Aorta (tissue), 5 donors: ENCODE measurements at regions not wholly inside any gene's neighbourhood (a gene's known extent, or its start where the extent isn't known, plus 50 kb on each side); places are given as distances from the start of the nearest gene placed in this dataset.

Experiments
- ATAC-seq: fragments of 200-7000 bp; cut with Tn5 transposase; one replicate; pipeline ENCODE4 v1.9.1; 2022; ENCODE audit warnings: moderate library complexity; ENCODE audit not compliant: low FRiP score
- DNase-seq, 2 donors: peaks; one replicate each; pipeline ENCODE4 v3.0.0-alpha.2; 2020
- H3K27ac ChIP-seq, 2 donors: one replicate each; pipeline ENCODE4 v1.5.1; 2013; ENCODE audit warnings: low read length in 2 of 2, mild to moderate bottlenecking in 2 of 2, moderate library complexity in 2 of 2, control low read depth in 1 of 2, inconsistent platforms in 1 of 2, low read depth in 1 of 2
- H3K27me3 ChIP-seq, 2 donors: one replicate each; pipeline ENCODE4 v1.6.1; 2013; ENCODE audit warnings: control low read depth in 1 of 2, low read length in 1 of 2, mild to moderate bottlenecking in 1 of 2, moderate library complexity in 1 of 2; ENCODE audit not compliant: insufficient read depth in 2 of 2, control insufficient read depth in 1 of 2
- H3K36me3 ChIP-seq, 2 donors: one replicate each; pipeline ENCODE4 v1.6.1; 2013; ENCODE audit warnings: control low read depth in 1 of 2, low read length in 1 of 2, mild to moderate bottlenecking in 1 of 2; ENCODE audit not compliant: insufficient read depth in 2 of 2, control insufficient read depth in 1 of 2
- H3K4me1 ChIP-seq, 2 donors: one replicate each; pipeline ENCODE4 v1.6.1; 2013; ENCODE audit warnings: low read length in 2 of 2, control low read depth in 1 of 2, mild to moderate bottlenecking in 1 of 2, moderate library complexity in 1 of 2; ENCODE audit not compliant: insufficient read depth in 2 of 2, control insufficient read depth in 1 of 2
- H3K4me3 ChIP-seq, 2 donors: one replicate each; pipeline ENCODE4 v1.5.1; 2013; ENCODE audit warnings: low read length in 2 of 2, control low read depth in 1 of 2, mild to moderate bottlenecking in 1 of 2
- H3K9me3 ChIP-seq: one replicate; pipeline ENCODE4 v1.6.1; 2013; ENCODE audit warnings: mild to moderate bottlenecking, low read length; ENCODE audit not compliant: control insufficient read depth
- WGBS, 2 donors: extraction: QIAGEN DNeasy Blood & Tissue Kit; methylation state at CpG; one replicate each; pipeline ENCODE4 v1.1.7; 2013; 5-methylcytosine and 5-hydroxymethylcytosine counted together
- intact Hi-C, 2 donors: fragments of 100-400 bp; cut with DNase I; formaldehyde crosslinking; loops; one replicate each; pipeline versions ENCODE4 v1.14.2 to v1.15.0; 2022
- donor health status: healthy with polysubstance abuse.
- donor health status: Bipolar disorder and iron deficiency.
- donor health status: DM: no; HTN: no; CAD: no.
- donor health status: DM: no; HTN: no; CAD: no.
- donor health status: DM: yes; HTN: yes; CAD: no.

- Histone ChIP-seq H3K36me3 (no peaks in the 10 kb centered on the region), H3K4me1 (no peaks in the 10 kb centered on the region), H3K4me3 (no peak overlapping the region), H3K27ac (no peak overlapping the region), H3K9me3 (no peaks in the 10 kb centered on the region), H3K27me3 (no peaks in the 10 kb centered on the region)
- intact Hi-C loops: no loop called here
- DNase-seq (no peak), ATAC-seq (no peak)
Observed at GRCh38 chr1:199404191-199404590, 623.3 kb upstream of the NR5A2 start.

- intact Hi-C loops: no loop called here
- Histone ChIP-seq H3K4me1 (no peaks in the 10 kb centered on the region), H3K9me3 (no peaks in the 10 kb centered on the region), H3K4me3 (no peak overlapping the region), H3K27ac (no peak overlapping the region), H3K27me3 (no peaks in the 10 kb centered on the region), H3K36me3 (no peaks in the 10 kb centered on the region)
- ATAC-seq (no peak), DNase-seq (no peak)
Observed at GRCh38 chr1:199404976-199405375, 622.5 kb upstream of the NR5A2 start.

- H3K27me3 ChIP-seq: no peaks in the 10 kb centered on the region
- no peak for DNase-seq
- ATAC-seq: no peak
- no peak overlapping the region for H3K4me3 ChIP-seq
- H3K27ac ChIP-seq: no peak overlapping the region
- WGBS, 2 donors: 93 to 95% methylated on average over 3 of the region's 3 CpGs
- H3K9me3 ChIP-seq: no peaks in the 10 kb centered on the region
- H3K36me3 ChIP-seq: no peaks in the 10 kb centered on the region
- H3K4me1 ChIP-seq: no peaks in the 10 kb centered on the region
- intact Hi-C loops: no loop called here
Observed at GRCh38 chr1:199405634-199406196, 621.8 kb upstream of the NR5A2 start.

DNA sequence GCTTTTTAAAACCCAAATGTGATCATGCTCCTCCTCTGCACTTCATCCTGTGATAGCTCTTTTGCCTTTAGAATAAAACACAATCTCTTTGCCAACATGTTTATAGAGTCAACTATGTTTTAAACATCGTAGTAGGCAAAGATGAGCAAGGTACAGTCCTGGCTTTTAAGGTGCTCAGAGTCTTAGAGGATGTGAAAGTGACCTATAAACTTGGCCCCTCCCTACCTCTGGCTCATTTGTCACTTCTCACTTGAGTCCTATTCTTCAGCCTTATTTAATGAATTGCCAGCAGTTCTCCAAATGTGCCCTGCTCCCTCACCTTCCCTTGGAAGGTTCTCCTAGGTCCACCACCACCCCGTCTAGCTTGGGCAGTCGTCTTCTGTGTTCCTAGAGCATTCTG is 617.0 kb upstream of the NR5A2 start:
- intact Hi-C loops: no loop called here
- no peak overlapping the region for H3K4me3 ChIP-seq
- no peaks in the 10 kb centered on the region for H3K9me3 ChIP-seq
- 88 to 90% methylated on average over 3 of the region's 3 CpGs for WGBS, 2 donors
- no peaks in the 10 kb centered on the region for H3K4me1 ChIP-seq
- H3K36me3 ChIP-seq: no peaks in the 10 kb centered on the region
- no peak for ATAC-seq
- DNase-seq: no peak
- H3K27me3 ChIP-seq: no peaks in the 10 kb centered on the region
- H3K27ac ChIP-seq: no peak overlapping the region

DNA sequence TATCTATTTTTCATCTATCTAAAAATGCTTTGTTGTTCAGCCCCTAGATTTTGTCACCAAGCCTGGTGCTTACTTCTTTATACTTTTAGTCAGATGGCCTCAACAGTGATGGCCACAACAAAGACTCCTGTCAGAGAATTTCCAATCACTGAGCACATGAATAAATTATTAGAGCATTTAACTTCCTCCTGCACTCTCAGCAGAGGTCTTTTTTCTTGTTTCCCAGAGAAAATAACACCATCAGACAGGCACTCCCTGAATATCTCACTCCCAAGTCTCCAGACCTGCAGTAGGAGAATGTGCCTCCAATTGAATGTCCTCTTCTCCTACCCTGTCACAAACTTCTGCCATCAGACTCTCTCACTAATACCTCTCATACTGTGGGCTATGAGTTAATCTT is 616.0 kb upstream of the NR5A2 start:
- DNase-seq (no peak), ATAC-seq (no peak)
- no peaks in the 10 kb centered on the region for H3K4me1 ChIP-seq
- no peaks in the 10 kb centered on the region for H3K36me3 ChIP-seq
- H3K27me3 ChIP-seq: no peaks in the 10 kb centered on the region
- H3K4me3 ChIP-seq: no peak overlapping the region
- intact Hi-C loops: no loop called here
- H3K27ac ChIP-seq: no peak overlapping the region
- H3K9me3 ChIP-seq: peaks cover 3% of the 10 kb centered on the region

DNA sequence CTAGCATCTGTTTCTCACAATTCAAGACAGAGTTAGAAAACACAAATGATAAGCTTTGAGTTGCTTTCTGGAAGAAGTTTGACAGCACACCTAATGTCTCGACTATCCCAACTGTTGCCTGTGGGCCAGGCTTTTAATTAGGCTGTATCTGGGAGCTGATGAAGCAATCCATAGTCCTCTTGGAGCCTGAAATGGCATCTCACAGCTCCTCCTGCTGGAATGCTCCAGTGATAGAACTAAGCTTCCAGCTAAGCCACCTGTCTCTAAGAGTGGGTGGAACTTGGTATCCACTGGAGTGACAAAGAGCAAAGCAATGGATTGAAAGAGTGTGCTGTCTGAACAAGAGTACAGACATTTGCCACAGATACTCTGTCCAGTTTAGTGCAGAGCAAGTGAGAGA is 605.3 kb upstream of the NR5A2 start:
- intact Hi-C loops: no loop called here
- H3K4me1 ChIP-seq: peaks cover 0 to 2% of the 10 kb centered on the region in 2 donors
- H3K36me3 ChIP-seq: no peaks in the 10 kb centered on the region
- WGBS, 2 donors: 62 to 65% methylated on average over 1 of the region's 1 CpG
- ATAC-seq (no peak), DNase-seq (no peak)
- no peak overlapping the region for H3K4me3 ChIP-seq
- no peaks in the 10 kb centered on the region for H3K27me3 ChIP-seq
- H3K27ac ChIP-seq: no peak overlapping the region
- H3K9me3 ChIP-seq: no peaks in the 10 kb centered on the region

DNA sequence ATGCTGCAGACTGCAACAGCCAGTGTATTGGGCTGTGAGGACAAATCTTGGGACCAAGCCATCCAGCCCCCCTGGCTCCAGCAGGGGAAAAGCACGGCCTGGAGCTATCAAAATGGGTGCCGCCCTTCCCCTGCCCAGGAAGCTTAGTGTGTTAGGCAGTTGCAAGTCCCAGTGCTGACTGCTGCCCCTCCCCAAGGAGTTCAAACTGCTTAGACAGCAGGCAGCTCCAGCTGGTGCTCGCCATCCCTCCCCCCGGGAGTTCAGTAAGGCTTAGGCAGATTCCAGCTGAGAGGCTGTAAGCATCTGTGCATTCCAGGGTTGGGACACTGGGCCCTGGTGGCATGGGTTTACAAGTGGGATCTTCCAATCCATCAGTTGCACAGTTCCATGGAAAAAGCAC is 579.6 kb upstream of the NR5A2 start:
- WGBS, 2 donors: 61 to 75% methylated on average over 4 of the region's 4 CpGs
- no peaks in the 10 kb centered on the region for H3K36me3 ChIP-seq
- H3K9me3 ChIP-seq: no peaks in the 10 kb centered on the region
- intact Hi-C loops: no loop called here
- H3K4me3 ChIP-seq: no peak overlapping the region
- ATAC-seq: no peak
- no peak overlapping the region for H3K27ac ChIP-seq
- H3K4me1 ChIP-seq: no peaks in the 10 kb centered on the region
- DNase-seq: peak in 1 of 2 donors; percentile 50
- H3K27me3 ChIP-seq: no peaks in the 10 kb centered on the region

- no peak overlapping the region for H3K4me3 ChIP-seq
- ATAC-seq: no peak
- H3K4me1 ChIP-seq: no peaks in the 10 kb centered on the region
- 20 to 26% methylated on average over 3 of the region's 3 CpGs for WGBS, 2 donors
- no peaks in the 10 kb centered on the region for H3K9me3 ChIP-seq
- H3K27ac ChIP-seq: no peak overlapping the region
- H3K27me3 ChIP-seq: no peaks in the 10 kb centered on the region
- intact Hi-C loops: no loop called here
- no peaks in the 10 kb centered on the region for H3K36me3 ChIP-seq
- no peak for DNase-seq
Observed at GRCh38 chr1:199448646-199449045, 578.9 kb upstream of the NR5A2 start.

DNA sequence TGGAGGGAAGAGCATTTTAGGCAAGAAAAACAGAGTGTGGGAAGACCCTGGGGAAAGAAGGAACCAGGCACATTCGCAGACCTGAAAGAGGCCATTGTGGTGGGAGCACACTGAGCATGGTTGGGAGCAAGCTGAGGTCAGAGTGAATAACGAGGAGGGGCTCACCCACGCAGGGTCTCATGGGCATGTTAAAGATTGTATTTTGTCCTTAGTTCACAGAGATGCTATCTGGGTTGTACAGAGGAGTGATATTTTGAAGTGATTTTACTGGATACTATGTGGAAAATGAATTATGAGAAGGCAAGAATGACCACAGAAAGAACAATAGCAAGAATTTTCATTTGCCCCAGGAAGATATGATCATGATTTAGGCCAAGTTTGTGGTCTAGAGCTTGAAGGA is 578.3 kb upstream of the NR5A2 start:
- Histone ChIP-seq H3K36me3 (no peaks in the 10 kb centered on the region), H3K27me3 (no peaks in the 10 kb centered on the region), H3K4me1 (no peaks in the 10 kb centered on the region), H3K9me3 (no peaks in the 10 kb centered on the region), H3K4me3 (no peak overlapping the region), H3K27ac (no peak overlapping the region)
- DNase-seq (no peak), ATAC-seq (no peak)
- intact Hi-C loops: no loop called here
- WGBS, 2 donors: 23 to 29% methylated on average over 3 of the region's 3 CpGs
